Left lung (tissue), 4 donors: ENCODE measurements at regions not wholly inside any gene's neighbourhood (a gene's known extent, or its start where the extent isn't known, plus 50 kb on each side); places are given as distances from the start of the nearest gene placed in this dataset.

Source experiments
- ATAC-seq: fragments of 200-7000 bp; cut with Tn5 transposase; one replicate; pipeline ENCODE4 v1.9.1; 2020; ENCODE audit warnings: moderate library complexity
- DNase-seq, 4 donors: peaks; one replicate each; pipeline ENCODE4 v3.0.0-alpha.2; 2013 to 2020
- H3K27ac ChIP-seq, 2 donors: fragments of 200-600 bp; sonication (generic) in 1 of 2; one replicate each; pipeline versions ENCODE4 v1.5.0 to v1.8.0; 2020 to 2021
- H3K27me3 ChIP-seq, 2 donors: fragments of 200-600 bp; sonication (generic) in 1 of 2; one replicate each; pipeline versions ENCODE4 v1.5.0 to v1.8.0; 2020 to 2021
- H3K36me3 ChIP-seq, 2 donors: fragments of 200-600 bp; sonication (generic) in 1 of 2; one replicate each; pipeline versions ENCODE4 v1.5.0 to v1.8.0; 2020 to 2021
- H3K4me1 ChIP-seq, 2 donors: fragments of 200-600 bp; one replicate each; pipeline ENCODE4 v1.8.0; 2021
- H3K4me3 ChIP-seq, 2 donors: fragments of 200-600 bp; sonication (generic) in 1 of 2; one replicate each; pipeline versions ENCODE4 v1.5.0 to v1.8.0; 2020 to 2021; ENCODE audit warnings: mild to moderate bottlenecking in 1 of 2
- H3K9me3 ChIP-seq, 2 donors: fragments of 200-600 bp; sonication (generic) in 1 of 2; one replicate each; pipeline versions ENCODE4 v1.5.0 to v1.8.0; 2020 to 2021
- CTCF ChIP-seq, 2 donors: fragments of 200-600 bp; sonication (generic) in 1 of 2; IDR thresholded peaks; one replicate each; pipeline versions ENCODE4 v1.5.0 to v1.8.0; 2021; ENCODE audit warnings: antibody characterized with exemption in 2 of 2
- intact Hi-C, 2 donors: fragments of 100-400 bp; cut with DNase I; formaldehyde crosslinking; loops; one replicate each; pipeline versions ENCODE4 v1.11.2 to v1.14.2; 2022
- donor health status: DM: no; HTN: yes; CAD: no.
- donor health status: DM: no; HTN: no; CAD: no.

DNA sequence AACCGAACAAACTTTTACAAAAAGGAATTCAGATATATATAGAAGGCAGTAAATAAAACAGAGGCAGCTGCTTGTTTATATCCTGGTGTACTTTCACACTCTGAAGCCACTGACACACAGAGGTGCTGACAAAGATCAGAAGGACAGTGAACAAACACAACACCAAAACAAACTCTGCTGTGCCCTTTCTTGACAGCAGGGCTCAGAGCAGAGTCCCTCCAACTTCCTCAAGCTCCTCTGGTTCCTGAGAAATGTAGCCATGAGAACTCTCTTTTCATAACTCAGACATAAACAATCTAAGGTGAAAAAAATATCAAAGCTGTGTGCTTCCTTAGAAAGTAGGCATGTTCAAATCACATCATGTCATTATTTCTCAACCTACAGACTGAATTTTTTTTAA, 1052.8 kb upstream of the SPRY2 start:
- no peaks in the 10 kb centered on the region for H3K4me1 ChIP-seq
- peaks cover 0 to 7% of the 10 kb centered on the region in 2 donors for H3K9me3 ChIP-seq
- H3K27ac ChIP-seq, result no peak overlapping the region
- H3K36me3 ChIP-seq, result no peaks in the 10 kb centered on the region
- no peak for DNase-seq
- TF ChIP-seq CTCF (IDR thresholded peaks at IDR 0.05), result no peak
- no peak for ATAC-seq
- intact Hi-C loops, result no loop called here
- no peak overlapping the region for H3K4me3 ChIP-seq
- no peaks in the 10 kb centered on the region for H3K27me3 ChIP-seq

DNA sequence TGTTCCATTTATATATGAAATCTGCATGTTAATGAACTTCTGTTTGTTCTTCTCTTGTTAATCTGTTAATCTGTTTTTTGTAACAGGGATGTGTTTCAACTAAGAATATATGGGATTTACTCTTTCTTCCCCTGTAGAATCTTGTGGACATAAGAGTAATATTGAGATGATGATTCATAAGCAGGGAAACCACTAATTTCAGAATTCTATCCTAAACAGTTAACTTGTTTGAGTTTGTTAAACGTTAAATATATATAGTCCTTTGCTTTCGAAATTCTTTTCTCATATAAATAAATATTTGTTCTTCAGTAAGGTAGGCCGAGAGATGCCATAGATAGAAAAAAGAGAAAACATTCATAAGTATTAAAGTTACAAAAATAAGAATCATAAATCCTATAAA, 1052.2 kb upstream of the SPRY2 start:
- Histone ChIP-seq H3K36me3 (no peaks in the 10 kb centered on the region), H3K27ac (no peak overlapping the region), H3K9me3 (peaks cover 0 to 7% of the 10 kb centered on the region in 2 donors), H3K4me3 (no peak overlapping the region), H3K27me3 (no peaks in the 10 kb centered on the region), H3K4me1 (no peaks in the 10 kb centered on the region)
- no peak for DNase-seq
- intact Hi-C loops, result no loop called here
- no peak for TF ChIP-seq CTCF (IDR thresholded peaks at IDR 0.05)
- ATAC-seq, result no peak

DNA sequence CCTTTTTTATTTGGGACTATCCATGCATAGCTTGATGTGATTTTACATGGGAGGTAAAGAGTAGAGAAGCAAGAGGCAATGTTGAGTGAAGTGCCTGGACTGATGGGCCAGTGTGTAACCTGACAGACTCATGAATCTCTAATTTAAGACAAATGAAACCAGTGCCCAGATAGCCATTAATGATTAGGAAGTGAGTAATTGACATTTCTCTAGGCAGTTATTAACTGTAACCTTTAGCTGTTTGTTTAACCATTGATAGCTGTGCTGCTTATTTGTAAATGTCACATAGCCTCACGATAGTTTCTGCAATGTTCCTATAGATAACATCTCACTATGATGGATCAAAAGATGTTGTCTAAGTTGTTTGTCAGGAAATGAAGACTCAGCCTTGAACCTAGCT, 1047.5 kb upstream of the SPRY2 start:
- intact Hi-C loops, result no loop called here
- no peaks in the 10 kb centered on the region for H3K4me1 ChIP-seq
- TF ChIP-seq CTCF (IDR thresholded peaks at IDR 0.05), result no peak
- DNase-seq, result no peak
- H3K27ac ChIP-seq, result no peak overlapping the region
- H3K9me3 ChIP-seq, result peaks cover 0 to 7% of the 10 kb centered on the region in 2 donors
- no peak overlapping the region for H3K4me3 ChIP-seq
- no peaks in the 10 kb centered on the region for H3K36me3 ChIP-seq
- ATAC-seq, result no peak
- no peaks in the 10 kb centered on the region for H3K27me3 ChIP-seq

GRCh38 chr13:81383444-81383843, 1042.5 kb upstream of the SPRY2 start:
- Histone ChIP-seq H3K27me3 (no peaks in the 10 kb centered on the region), H3K36me3 (no peaks in the 10 kb centered on the region), H3K4me3 (no peak overlapping the region), H3K9me3 (peaks cover 0 to 6% of the 10 kb centered on the region in 2 donors), H3K27ac (no peak overlapping the region), H3K4me1 (no peaks in the 10 kb centered on the region)
- DNase-seq (no peak), ATAC-seq (no peak)
- TF ChIP-seq CTCF (IDR thresholded peaks at IDR 0.05), result no peak
- intact Hi-C loops, result no loop called here

DNA sequence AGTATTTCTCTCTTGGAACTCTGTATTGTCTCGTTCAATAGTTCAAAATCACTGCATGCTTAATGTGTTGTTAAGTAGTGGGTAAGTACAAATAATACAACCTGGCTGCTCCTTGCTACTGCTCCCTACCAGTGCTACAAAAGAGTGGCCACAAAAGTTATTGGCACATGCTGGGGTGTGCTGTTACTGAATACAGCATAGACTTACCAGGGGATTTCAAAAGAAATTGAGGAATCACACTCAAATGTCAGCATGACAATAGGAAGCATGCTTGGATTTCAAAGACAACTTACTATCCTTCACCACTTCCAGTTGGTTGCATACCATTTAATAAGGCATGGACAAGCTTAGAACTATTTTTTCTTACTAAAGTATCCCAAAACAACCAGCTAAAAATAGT, 1041.3 kb upstream of the SPRY2 start:
- intact Hi-C loops, result no loop called here

More for the DNA sequence above, 1041.3 kb upstream of the SPRY2 start:
- no peak for TF ChIP-seq CTCF (IDR thresholded peaks at IDR 0.05)
- Histone ChIP-seq H3K4me3 (no peak overlapping the region), H3K4me1 (no peaks in the 10 kb centered on the region), H3K27ac (no peak overlapping the region), H3K9me3 (peaks cover 0 to 6% of the 10 kb centered on the region in 2 donors), H3K36me3 (no peaks in the 10 kb centered on the region), H3K27me3 (no peaks in the 10 kb centered on the region)
- ATAC-seq, result no peak
- no peak for DNase-seq
